ENCODE measurements at regions not wholly inside any gene's neighbourhood (a gene's known extent, or its start where the extent isn't known, plus 50 kb on each side); places are given as distances from the start of the nearest gene placed in this dataset.

DNA sequence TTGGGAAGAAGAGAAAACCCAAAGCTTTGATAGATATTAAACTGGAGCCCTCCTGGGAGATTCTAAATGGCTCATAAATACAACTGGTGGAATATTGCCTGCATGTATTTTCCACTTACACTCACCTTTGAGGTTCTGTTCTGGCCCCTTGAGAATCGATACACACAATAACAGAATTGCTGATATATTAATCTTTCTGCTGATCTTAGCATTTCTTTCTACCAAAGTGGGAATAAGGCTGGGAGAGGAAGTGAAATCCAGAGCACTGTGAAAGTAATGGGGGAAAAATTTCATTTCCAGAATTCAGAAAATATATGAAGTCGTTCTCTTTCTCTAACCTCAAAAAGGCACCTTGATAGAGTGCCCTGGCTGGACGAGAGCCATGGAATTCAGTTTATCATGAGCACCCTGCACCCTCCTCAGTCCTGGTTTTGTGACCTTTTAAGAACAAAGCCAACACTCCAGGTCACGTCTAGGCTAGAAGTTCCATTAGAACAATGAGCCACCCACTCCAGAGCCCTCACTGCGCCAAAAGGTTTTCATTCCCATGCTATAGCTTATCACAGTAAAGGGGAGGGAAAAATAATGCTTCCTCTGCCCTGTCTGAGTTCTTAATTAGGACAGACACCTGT lies 244.5 kb downstream of the CD83 start:
- TF ChIP-seq CTCF (IDR thresholded peaks at IDR 0.05; ENCODE audit: insufficient read depth, low read depth, low read length) (no peak), EZH2 (IDR thresholded peaks at IDR 0.05; ENCODE audit: insufficient read depth, low read length) (no peak)
